ENCODE measurements at regions not wholly inside any gene's neighbourhood (a gene's known extent, or its start where the extent isn't known, plus 50 kb on each side); places are given as distances from the start of the nearest gene placed in this dataset.
"Not testable (repeated sequence)": the region's sequence is repeated elsewhere in the genome, so short reads cannot be mapped to it uniquely, and the experiment has no call there.

- not testable (repeated sequence) for DNase-seq
Observed at GRCh38 chr5:34329201-34329600, 286.2 kb upstream of the C1QTNF3 start.

GRCh38 chr5:34329611-34330108 lies 286.6 kb upstream of the C1QTNF3 start:
- not testable (repeated sequence) for DNase-seq

DNA sequence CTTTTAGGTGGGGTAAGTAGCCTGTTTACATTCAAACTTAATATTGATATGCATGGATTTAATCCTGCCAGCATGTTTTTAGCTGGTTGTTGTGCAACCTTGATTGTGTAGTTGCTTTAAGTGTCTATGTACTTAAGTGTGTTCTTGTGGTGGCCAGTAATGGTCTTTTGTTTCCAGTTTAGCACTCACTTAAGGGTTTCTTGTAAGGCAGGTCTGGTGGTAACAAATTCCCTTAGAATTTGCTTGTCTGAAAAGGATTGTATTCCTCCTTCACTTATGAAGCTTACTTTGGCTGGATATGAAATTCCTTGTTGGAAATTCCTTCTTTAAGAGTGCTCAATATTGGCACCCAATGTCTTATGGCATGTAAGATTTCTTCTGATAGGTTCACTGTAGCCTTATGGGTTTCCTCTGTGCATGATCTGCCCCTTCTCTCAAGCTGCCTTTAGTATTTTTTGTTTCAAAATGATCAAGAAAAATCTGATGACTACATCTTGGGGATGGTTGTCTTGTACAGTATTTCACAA lies 289.0 kb upstream of the C1QTNF3 start:
- DNase-seq = not testable (repeated sequence)

DNA sequence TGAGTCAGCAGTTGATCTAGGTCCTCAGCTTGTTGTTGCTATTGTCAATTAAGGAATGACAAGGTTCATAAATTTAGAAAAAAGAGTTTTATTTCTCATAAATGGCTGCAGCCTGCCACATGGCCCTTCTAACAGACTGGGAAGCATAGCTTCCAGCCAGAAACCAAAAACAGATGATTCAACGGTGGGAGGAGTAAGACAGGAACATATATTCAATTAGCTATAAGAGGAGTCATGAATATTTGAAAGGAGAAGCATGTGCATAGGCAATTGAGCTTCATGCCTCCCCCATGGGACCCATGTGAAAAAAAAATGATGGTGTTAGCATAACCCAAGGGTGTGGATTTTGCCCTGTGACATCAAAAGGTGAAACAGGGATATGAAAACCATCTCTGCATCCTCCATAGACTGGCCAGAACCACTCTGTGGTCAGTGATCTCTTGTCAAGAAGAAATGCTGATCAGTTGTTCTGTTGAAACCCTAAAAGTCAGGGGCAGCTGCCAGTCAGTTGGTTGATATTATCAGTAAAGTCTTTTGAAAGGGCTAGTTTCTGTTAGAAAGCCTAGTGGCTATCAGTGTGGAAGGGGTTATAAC lies 296.5 kb upstream of the C1QTNF3 start:
- DNase-seq = not testable (repeated sequence)

GRCh38 chr5:34354440-34354839 lies 301.7 kb upstream of the RAI14 start:
- DNase-seq = not testable (repeated sequence)

- DNase-seq = not testable (repeated sequence)
Observed at GRCh38 chr5:34371417-34371816, 284.7 kb upstream of the RAI14 start.

GRCh38 chr5:34371817-34372216 lies 284.3 kb upstream of the RAI14 start:
- DNase-seq = not testable (repeated sequence)

DNA sequence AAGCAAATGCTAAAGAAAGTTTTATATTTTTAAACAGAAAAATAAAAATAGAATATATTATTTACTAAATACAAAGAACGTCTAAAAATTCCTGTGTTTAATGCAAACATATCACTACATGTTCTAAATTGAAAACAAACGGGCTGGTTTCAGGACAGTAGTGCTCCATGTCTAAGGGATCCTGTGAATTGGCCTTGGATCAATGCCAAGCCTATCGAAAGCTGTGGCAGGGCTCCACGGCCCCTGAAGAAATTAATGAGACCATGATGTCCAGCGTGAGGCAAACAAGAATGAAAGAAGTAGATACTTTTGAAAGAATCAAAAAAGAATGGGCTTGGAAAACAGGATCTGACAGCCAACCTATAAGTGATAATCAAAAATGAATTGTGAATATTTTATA lies 283.4 kb upstream of the RAI14 start:
- not testable (repeated sequence) for DNase-seq

DNA sequence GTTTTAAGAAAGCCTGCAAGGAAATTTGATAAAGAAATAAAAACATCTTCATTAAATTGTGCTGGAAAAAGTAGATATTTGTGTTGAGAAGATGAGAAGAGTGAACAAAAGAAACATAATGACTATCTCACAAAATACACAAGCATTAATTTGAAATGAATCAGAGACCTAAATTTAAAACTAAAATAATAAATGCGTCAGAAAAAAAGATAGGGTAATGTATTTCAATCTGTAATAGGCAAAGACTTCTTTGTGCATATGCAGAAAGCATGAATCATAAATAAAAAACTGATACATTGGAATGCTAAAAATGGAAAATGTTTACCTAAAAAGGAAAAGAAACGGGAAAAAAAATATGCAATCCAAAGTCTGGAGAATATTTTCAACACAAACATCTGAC lies 278.5 kb upstream of the RAI14 start:
- not testable (repeated sequence) for DNase-seq

DNA sequence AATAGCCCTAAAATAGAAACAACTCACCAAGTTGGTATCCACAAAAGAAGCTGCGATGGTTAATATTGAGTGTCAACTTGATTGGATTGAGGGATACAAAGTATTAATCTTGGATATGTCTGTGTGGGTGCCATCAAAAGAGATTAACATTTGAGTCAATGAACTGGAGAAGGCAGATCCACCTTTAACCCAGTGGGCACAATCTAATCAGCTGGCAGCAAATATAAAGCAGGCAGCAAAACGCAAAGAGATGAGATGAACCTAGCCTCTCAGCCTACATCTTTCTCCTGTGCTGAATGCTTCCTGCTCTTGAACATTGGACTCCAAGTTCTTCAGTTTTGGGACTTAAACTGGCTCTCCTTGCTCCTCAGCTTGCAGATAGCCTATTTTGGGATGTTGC lies 277.6 kb upstream of the RAI14 start:
- DNase-seq = not testable (repeated sequence)

GRCh38 chr5:34388754-34389153 lies 267.4 kb upstream of the RAI14 start:
- not testable (repeated sequence) for DNase-seq

DNA sequence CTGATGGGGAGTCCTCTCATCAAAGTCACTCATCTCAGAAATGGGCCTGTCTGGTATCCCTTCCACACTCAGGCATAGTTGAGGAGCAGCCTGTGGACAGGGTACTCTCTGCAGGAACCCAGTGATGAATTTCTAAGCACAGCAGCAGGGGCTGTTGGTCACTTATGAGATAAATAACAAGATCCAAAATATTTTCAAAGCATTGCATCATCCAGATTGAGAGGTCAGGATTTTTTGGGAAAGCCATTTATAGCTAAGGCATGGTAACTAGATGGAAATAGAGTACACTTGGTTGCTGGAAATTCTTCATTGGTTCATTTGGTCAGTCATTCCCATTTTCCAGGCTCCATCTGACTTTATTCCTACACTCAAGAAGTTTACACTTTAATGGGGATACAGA lies 246.8 kb upstream of the RAI14 start:
- DNase-seq = no peak

GRCh38 chr5:34410411-34411139 lies 245.6 kb upstream of the RAI14 start:
- DNase-seq = no peak

- no peak for DNase-seq
Observed at GRCh38 chr5:34411470-34412346, 244.4 kb upstream of the RAI14 start.

DNA sequence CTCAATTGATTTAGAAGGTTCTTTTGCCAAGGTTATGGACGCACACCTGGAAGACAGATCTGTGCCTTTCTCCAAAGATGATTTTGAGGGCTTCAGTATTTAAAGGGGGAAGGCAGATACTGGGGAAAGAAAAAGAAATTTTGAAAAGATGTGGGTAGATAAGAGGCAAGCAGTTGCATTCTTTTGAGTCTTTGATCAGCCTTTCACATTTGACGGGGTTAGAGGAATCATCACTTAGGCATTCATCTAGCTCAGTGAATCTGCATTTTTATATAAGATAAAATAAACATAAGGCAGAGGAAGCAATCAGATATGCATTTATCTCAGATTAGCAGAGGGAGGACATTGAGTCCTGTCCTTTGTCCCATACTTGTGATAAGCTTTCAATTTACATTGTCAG lies 243.4 kb upstream of the RAI14 start:
- DNase-seq = no peak

GRCh38 chr5:34415559-34416198 lies 240.4 kb upstream of the RAI14 start:
- DNase-seq = no peak

DNA sequence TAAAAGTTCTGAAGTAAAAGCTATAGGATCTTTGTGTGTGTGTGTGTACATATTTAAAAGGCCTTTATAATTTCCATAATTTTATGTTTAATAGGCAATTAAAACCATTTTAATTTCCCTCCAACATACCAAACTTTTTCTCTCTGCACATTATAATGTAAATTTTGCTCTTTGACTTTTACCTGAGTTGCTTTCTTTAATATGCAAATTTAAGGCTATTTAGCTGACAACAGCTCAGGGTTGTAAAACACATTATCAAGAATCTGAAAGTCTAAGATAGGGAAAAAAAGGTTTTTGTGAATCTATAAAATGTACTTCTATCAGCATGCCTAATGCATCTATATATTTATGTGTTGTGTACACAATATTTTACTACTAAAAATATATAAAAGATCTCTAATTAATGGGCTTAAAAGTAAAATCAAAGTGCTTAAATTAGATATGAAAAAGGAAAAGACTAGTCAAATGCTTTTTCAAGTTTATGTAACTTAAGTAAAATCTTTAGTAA lies 239.6 kb upstream of the RAI14 start:
- no peak for DNase-seq

DNA sequence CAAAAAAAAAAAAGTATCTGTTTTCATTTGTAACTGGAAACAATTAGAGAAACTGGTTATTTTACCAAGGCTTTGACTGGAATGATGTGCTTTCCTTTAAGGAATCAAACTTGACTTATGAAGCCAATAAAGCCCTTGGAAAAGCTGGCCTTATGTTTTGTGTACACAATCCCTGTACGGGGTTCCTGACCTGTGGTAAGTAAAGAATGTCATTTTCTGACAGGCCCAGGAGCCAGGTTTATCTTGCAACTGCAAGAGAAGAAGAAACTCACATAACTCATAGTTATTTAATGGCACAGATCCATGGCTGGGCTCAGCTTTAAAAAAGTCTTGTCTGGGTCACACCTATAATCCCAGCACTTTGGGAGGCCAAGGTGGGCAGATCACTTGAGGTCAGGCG lies 235.9 kb upstream of the RAI14 start:
- DNase-seq = not testable (repeated sequence)

DNA sequence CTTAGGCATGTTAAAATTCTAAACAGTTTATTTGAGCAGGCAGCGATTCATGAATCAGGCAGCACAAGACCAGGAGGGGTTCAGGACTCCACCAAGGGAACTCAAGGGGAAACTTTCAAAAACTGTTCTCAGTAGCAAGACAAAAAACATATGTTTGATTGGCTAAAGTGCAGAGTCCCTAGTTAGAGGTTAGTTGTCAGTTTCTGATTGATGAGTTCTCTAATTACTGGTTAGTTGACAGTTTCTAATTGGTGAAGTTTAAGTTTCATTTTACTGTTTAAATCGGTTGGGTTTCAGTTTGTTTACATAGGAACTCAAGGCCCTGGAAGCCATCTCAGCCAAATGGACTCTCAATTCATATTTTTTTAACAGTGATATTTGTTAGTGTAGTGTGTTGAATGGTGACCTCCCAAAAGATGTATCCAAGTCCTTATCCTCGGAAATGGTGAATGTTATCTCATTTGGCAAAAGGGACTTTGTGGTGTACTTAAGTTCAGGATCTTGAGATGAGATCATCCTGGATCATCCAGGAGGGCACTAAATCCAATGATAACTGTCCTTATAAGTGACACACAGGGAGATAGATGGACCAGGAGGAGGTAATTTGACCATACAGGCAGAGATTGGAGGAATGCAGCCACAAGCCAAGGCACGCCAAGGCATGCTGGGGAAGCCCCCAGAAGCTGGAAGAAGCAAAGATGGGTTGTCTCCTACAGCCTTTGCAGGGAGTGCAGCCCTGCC lies 219.2 kb upstream of the RAI14 start:
- DNase-seq = no peak

DNA sequence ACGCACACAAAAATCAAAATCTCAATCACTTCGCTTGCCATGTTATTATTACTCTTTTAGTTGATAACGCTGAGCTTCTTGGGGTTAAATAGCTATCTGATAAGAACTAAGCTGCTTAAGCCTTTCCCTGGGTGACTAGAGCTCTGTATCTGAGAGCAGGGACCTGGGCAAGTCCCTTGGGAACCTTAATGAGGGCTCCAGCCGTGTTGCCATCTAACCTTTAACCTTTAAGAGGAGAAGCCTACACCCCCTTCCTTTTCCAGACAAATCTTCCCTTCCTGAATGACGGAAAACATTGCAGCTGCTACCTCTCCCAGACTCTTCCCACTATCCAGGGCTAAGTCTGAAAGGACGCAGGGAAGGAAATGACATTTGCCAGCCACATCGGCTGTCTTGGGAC lies 216.5 kb upstream of the RAI14 start:
- no peak for DNase-seq

DNA sequence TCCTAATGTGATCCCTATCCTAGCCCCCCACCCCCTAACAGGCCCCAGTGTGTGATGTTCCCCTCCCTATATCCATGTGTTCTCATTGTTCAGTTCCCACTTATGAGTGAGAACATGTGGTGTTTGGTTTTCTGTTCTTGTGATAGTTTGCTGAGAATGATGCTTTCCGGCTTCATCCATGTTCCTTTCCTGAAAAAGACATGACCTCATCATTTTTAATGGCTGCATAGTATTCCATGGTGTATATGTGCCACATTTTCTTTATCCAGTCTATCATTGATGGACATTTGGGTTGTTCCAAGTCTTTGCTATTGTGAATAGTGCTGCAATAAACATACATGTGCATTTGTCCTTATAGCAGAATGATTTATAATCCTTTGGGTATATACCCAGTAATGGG lies 214.4 kb upstream of the RAI14 start:
- not testable (repeated sequence) for DNase-seq

Measured in inflammatory macrophage (primary cell).